ENCODE measurements at regions not wholly inside any gene's neighbourhood (a gene's known extent, or its start where the extent isn't known, plus 50 kb on each side); places are given as distances from the start of the nearest gene placed in this dataset.

DNA sequence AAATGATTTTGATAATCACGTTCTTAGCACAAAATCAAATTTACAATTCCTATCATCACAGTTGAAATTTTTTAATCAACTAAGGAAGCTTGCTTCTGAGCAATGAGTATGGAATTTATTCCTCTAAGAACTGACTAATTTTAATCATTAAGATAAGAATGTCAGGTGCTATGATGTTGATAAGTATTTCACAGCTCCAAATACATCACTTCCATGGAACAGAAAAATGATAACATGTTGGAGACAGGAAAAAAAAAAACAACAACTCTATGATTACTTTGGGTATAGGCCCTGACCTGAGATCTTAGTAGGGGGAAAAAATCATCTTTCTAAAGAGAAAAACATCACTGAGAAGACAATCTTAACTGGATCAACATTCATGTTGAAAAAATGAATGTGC, 89.4 kb upstream of the BMP2 start:
- Histone ChIP-seq H3K4me3 (no peak overlapping the region), H3K36me3 (no peaks in the 10 kb centered on the region), H3K27ac (no peak overlapping the region), H3K27me3 (replicated peaks; ENCODE audit: insufficient read depth) (no peaks in the 10 kb centered on the region), H3K4me1 (ENCODE audit: control insufficient read depth in 1 of 2, low read depth in 2 of 2) (no peaks in the 10 kb centered on the region), H3K9me3 (no peaks in the 10 kb centered on the region)
- DNase-seq (ENCODE audit: low spot score) (no peak), ATAC-seq (ENCODE audit: insufficient number of reproducible peaks, low FRiP score, low read depth) (no peak)
- TF ChIP-seq, protein P1, sequence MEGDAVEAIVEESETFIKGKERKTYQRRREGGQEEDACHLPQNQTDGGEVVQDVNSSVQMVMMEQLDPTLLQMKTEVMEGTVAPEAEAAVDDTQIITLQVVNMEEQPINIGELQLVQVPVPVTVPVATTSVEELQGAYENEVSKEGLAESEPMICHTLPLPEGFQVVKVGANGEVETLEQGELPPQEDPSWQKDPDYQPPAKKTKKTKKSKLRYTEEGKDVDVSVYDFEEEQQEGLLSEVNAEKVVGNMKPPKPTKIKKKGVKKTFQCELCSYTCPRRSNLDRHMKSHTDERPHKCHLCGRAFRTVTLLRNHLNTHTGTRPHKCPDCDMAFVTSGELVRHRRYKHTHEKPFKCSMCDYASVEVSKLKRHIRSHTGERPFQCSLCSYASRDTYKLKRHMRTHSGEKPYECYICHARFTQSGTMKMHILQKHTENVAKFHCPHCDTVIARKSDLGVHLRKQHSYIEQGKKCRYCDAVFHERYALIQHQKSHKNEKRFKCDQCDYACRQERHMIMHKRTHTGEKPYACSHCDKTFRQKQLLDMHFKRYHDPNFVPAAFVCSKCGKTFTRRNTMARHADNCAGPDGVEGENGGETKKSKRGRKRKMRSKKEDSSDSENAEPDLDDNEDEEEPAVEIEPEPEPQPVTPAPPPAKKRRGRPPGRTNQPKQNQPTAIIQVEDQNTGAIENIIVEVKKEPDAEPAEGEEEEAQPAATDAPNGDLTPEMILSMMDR (IDR thresholded peaks at IDR 0.05), result no peak

DNA sequence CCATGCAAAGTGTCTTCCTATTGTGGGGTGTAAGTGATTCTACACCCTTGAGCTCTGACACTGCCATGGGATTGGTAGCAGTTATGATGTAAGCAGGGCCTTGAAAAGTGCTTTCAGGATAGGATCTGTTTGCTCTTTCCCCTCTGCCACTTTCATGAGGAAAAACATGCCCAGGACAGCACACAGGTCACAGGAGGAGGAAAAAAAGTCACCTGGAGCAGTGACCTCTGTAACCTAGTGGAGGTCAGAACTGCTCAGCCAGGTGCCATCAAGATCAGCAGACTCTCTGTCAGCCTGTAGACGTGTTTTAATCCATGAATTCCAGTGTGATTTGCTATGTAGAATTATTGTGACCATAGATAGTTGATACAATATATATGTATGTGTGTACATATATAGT, 92.7 kb upstream of the BMP2 start:
- H3K27me3 ChIP-seq (replicated peaks; ENCODE audit: insufficient read depth), result no peaks in the 10 kb centered on the region
- no peak for ATAC-seq (ENCODE audit: insufficient number of reproducible peaks, low FRiP score, low read depth)
- no peak for DNase-seq (ENCODE audit: low spot score)
- TF ChIP-seq, protein P1 (IDR thresholded peaks at IDR 0.05), result no peak
- H3K9me3 ChIP-seq, result no peaks in the 10 kb centered on the region
- H3K36me3 ChIP-seq, result no peaks in the 10 kb centered on the region
- H3K4me1 ChIP-seq (ENCODE audit: control insufficient read depth in 1 of 2, low read depth in 2 of 2), result no peaks in the 10 kb centered on the region
- no peak overlapping the region for H3K27ac ChIP-seq
- H3K4me3 ChIP-seq, result no peak overlapping the region

DNA sequence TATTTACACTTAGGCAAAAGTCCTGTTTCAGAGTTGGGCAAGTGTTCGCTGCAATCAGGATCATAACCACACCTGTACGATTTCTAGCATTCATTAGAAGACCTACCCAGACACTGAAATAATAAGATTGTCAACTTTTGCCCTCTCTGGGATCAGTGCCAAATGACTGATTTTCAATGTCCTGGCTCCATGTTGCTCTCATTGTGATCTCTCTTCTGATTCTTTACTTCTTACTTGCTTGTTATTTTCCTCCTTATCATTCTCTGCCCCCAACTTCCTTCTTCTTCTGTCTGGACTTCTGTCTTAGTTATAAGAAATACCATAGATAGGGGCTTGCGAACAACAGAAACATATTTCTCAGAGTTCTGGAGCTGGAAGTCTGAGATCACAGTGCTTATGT, 94.4 kb upstream of the BMP2 start:
- H3K27me3 ChIP-seq (replicated peaks; ENCODE audit: insufficient read depth), result no peaks in the 10 kb centered on the region
- H3K4me3 ChIP-seq, result no peak overlapping the region
- ATAC-seq (ENCODE audit: insufficient number of reproducible peaks, low FRiP score, low read depth) (no peak), DNase-seq (ENCODE audit: low spot score) (no peak)
- no peaks in the 10 kb centered on the region for H3K36me3 ChIP-seq
- no peaks in the 10 kb centered on the region for H3K9me3 ChIP-seq
- no peak overlapping the region for H3K27ac ChIP-seq
- TF ChIP-seq, protein P1 (IDR thresholded peaks at IDR 0.05), result no peak
- H3K4me1 ChIP-seq (ENCODE audit: control insufficient read depth in 1 of 2, low read depth in 2 of 2), result no peaks in the 10 kb centered on the region

DNA sequence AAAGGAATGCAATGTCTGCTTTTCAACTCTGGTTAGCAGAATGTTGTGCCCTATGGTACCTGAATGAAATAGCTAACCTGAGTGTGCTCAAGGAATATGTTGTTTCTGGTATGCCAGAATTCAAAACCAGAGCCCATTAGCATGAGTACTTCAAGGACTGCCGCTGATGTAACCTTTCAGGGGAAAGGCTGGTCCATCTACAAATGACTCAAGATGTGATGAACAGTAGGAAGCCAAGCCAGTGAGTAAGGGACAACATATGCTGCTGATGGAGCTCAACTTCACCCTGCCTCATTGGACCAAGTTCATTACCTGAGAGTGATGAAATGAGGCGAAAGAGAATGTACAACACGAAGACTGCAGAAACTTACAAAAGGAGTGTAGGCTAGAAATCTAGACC, 95.7 kb upstream of the BMP2 start:
- DNase-seq (ENCODE audit: low spot score), result no peak
- Histone ChIP-seq H3K27me3 (replicated peaks; ENCODE audit: insufficient read depth) (no peaks in the 10 kb centered on the region), H3K4me1 (ENCODE audit: control insufficient read depth in 1 of 2, low read depth in 2 of 2) (no peaks in the 10 kb centered on the region), H3K36me3 (no peaks in the 10 kb centered on the region), H3K9me3 (no peaks in the 10 kb centered on the region), H3K4me3 (no peak overlapping the region), H3K27ac (no peak overlapping the region)
- no peak for ATAC-seq (ENCODE audit: insufficient number of reproducible peaks, low FRiP score, low read depth)
- TF ChIP-seq, protein P1 (IDR thresholded peaks at IDR 0.05), result no peak

DNA sequence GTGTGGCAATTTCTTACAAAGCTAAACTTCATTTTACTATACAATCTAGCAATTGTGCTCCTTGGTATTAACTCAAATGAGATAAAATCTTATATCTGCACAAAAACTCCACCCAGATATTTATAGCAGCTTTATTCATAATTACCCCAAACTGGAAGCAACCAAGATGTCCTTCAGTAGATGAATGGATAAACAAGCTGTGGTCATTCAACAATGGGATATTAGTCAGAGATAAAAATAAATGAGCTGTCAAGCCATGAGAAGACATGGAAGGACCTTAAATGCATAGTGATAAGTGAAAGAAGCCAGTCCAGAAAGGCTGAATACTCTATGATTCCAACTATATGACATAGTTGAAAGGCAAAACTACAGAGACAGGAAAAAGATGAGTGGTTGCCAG, 98.9 kb upstream of the BMP2 start:
- H3K27me3 ChIP-seq (replicated peaks; ENCODE audit: insufficient read depth), result no peaks in the 10 kb centered on the region
- no peak for DNase-seq (ENCODE audit: low spot score)
- ATAC-seq (ENCODE audit: insufficient number of reproducible peaks, low FRiP score, low read depth), result no peak

More for the DNA sequence above, 98.9 kb upstream of the BMP2 start:
- H3K36me3 ChIP-seq, result no peaks in the 10 kb centered on the region
- TF ChIP-seq, protein P1 (IDR thresholded peaks at IDR 0.05), result no peak
- H3K4me3 ChIP-seq, result no peak overlapping the region
- H3K4me1 ChIP-seq (ENCODE audit: control insufficient read depth in 1 of 2, low read depth in 2 of 2), result no peaks in the 10 kb centered on the region
- H3K9me3 ChIP-seq, result no peaks in the 10 kb centered on the region
- H3K27ac ChIP-seq, result no peak overlapping the region
